ENCODE measurements at regions not wholly inside any gene's neighbourhood (a gene's known extent, or its start where the extent isn't known, plus 50 kb on each side); places are given as distances from the start of the nearest gene placed in this dataset.
"Not testable (repeated sequence)": the region's sequence is repeated elsewhere in the genome, so short reads cannot be mapped to it uniquely, and the experiment has no call there.

- no peak for DNase-seq (ENCODE audit: low read depth, low spot score)
Measured at GRCh38 chr4:129676934-129677333, 581.0 kb downstream of the C4orf33 start.

- DNase-seq (ENCODE audit: low read depth, low spot score) = no peak
Measured at GRCh38 chr4:129682586-129682985, 586.6 kb downstream of the C4orf33 start.

- DNase-seq (ENCODE audit: low read depth, low spot score) = no peak
Measured at GRCh38 chr4:129707949-129708348, 612.0 kb downstream of the C4orf33 start.

DNA sequence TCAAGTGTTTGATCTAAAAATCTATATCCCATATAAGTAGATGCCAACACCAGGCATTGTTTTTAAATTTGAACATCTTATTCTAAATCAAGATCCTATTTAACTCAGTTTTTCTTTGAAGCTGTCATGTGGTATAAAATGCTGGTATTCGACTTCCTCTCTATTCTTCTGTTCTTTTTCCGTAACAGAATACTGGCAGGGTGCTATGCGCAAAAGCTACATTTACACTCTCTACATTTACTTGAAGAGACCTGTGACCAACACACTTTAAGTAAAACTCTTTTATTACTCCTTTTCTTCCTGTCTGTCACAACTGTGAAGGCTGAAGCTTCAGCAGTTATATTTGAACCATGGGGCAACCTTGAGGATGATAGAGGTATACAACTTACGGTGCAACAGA is 612.8 kb downstream of the C4orf33 start:
- DNase-seq (ENCODE audit: low read depth, low spot score) = no peak

GRCh38 chr4:129738175-129738574 is 642.2 kb downstream of the C4orf33 start:
- DNase-seq (ENCODE audit: low read depth, low spot score) = no peak

DNA sequence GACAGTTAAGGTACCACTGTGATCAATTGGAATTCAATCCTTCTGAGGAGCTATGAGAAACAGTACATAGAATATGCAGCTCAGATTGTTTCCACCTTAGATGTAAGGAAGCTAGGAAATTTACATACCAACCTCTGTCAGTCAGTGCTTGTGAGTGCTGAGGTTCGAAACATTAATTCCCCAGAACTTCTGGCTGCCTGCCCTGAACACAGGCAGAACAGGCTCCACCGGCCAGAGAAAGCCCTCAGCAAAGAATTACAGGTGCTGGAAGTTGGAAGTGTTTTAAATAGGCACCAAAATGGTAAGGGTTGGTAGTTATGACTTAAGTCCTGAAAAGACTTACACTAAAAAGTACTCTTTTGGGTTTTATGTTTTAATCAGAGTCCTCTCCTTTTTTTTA is 651.8 kb downstream of the C4orf33 start:
- DNase-seq (ENCODE audit: low read depth, low spot score) = no peak

- DNase-seq (ENCODE audit: low read depth, low spot score) = no peak
Measured at GRCh38 chr4:129748991-129749390, 653.0 kb downstream of the C4orf33 start.

GRCh38 chr4:129751646-129752045 is 655.7 kb downstream of the C4orf33 start:
- DNase-seq (ENCODE audit: low read depth, low spot score) = no peak

DNA sequence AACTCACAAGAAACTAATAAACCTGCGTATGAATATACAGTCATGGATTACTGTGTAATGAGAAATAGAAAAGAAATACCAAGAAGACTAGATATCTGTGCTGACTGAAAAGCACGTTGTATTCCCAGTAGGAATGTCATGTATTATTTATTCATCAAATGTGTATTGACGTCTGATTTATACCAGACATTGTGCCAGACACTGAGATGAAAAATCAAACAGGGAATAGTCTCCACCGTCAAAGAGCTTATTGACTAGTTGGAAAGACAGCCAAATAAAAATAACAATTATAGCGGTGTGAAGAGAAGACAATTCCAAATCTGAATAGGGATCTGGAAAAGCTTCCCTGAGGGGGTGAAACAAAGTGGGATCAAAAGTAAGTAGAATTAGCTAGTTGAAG is 687.6 kb downstream of the C4orf33 start:
- DNase-seq (ENCODE audit: low read depth, low spot score) = no peak

DNA sequence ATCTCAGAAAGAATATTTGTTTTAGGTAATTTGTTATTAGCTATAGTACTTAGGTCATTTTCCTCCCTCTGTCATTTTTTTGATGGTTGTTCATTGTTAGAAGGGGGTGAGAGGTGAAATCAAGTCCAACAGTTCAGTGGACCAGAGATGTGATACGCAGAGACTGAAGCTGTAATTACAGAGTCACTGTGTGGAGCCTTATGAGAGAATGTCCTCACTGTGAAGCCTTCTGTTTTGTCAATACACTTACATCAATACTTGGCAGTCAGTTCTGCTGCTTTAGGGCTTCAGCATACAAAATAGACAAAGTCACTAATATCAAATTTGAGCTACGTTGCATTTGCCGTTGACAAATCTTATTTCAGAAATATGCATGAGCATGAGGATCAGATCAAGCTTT is 692.5 kb downstream of the C4orf33 start:
- no peak for DNase-seq (ENCODE audit: low read depth, low spot score)

GRCh38 chr4:129804461-129804981 is 708.6 kb downstream of the C4orf33 start:
- no peak for DNase-seq (ENCODE audit: low read depth, low spot score)

- no peak for DNase-seq (ENCODE audit: low read depth, low spot score)
Measured at GRCh38 chr4:129806986-129807385, 711.0 kb downstream of the C4orf33 start.

- DNase-seq (ENCODE audit: low read depth, low spot score) = no peak
Measured at GRCh38 chr4:129808242-129808641, 712.3 kb downstream of the C4orf33 start.

DNA sequence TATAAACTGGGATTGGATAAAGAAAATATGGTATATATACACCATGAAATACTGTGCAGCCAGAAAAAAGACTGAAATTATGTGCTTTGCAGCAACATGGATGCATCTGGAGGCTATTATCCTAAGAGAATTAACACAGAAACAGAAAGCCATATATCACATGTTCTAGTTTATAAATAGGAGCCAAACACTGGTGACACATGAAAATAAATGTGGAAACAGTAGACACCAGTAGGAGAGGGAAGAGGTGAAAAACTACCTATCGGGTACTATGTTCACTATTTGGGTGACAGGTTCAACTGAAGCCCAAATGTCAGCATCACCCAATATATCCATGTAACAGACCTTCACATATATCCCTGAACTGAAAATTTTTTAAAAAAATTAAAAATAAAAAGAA is 725.1 kb downstream of the C4orf33 start:
- no peak for DNase-seq (ENCODE audit: low read depth, low spot score)

DNA sequence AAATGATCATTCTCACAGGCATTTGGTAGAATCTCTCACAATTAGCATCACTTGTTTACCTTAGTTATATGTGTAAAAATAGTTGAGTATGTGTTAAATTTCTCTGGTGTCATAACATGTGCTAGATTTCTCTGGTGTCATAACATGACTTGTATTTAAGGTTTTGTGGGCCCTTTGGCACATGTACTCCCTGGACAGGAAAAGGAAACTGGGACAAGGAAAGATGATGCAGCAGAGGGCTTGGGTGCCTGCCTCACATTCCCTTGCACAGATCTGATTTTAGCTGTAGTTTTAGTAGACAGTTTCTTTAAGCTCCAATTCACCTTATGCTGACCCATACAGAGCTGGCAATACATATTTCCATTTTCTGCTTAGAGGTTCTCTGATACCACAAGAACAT is 726.0 kb downstream of the C4orf33 start:
- DNase-seq (ENCODE audit: low read depth, low spot score) = no peak

DNA sequence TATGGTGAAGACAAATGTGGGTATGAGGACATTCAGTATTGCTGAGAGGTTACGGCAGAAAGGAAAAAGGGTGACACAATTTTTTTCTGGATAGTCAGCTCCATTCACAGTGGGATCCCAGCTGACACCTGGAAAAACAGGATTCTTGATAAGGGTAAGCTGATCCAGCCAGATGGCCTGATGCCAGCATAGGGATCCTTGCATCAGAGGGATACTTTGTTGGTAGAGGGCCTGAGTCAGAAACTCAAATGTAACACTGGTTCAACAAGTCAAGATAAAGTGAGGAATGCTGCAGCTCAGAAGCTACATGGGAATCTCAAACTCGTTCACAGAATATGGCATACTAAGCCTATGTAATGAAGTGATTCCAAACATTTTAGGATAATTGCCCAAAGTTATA is 726.7 kb downstream of the C4orf33 start:
- DNase-seq (ENCODE audit: low read depth, low spot score) = no peak

DNA sequence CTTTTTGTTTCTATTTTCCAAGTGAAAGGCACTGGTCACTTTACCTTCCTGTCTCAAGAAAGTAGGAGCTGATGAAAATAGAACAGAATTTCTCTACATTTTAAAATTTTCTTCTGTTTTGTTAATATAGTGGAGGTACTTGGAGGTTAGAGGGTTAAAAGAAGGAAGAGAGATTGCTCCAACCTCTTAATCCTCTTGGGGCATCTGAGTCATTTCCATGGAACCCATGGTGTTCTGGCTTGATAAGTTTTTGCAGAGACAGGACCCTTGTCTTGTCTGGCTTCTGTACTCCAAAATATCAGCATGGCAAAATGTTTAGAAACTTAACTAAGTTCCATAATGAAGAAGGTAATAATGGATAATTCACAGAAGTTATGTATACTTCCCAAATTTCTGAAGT is 727.2 kb downstream of the C4orf33 start:
- no peak for DNase-seq (ENCODE audit: low read depth, low spot score)

DNA sequence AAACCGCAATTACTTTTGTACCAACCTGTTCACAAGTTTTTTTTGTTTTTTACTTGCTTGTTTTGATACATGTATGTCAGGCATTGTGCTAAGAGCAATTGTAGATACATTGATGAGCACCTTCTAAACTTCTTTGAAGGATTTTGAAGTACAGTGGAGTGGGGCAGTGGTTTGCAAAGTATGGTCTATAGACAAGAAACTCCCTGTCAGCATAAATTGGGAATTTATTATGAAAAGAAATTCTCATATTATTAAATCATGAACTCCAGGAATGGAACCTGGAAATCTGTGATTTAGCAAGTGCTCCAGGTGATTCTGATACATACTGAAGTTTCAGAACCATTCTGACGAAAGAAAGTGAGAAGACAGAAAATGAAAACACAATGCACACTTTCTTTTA is 733.4 kb downstream of the C4orf33 start:
- DNase-seq (ENCODE audit: low read depth, low spot score) = no peak

- DNase-seq (ENCODE audit: low read depth, low spot score) = no peak
Measured at GRCh38 chr4:129839687-129840086, 743.7 kb downstream of the C4orf33 start.

DNA sequence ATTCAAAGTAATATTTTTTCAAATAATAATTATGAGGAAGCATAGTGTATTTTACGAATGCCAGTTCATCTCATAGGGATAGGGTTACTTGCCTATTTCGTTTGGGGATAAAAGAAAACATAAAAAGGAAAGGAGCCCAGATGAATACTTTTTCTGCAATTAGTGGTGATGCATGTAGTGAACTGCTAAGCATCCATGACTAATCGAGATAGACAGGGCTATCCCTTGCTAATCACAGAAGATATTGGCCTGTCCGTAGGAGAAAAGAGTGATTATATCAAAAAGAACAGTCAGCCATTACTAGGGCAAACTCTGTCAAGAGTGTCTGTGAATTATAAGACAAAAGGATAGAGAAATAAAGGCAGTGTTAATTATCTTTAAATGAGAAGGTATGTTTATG is 746.1 kb downstream of the C4orf33 start:
- DNase-seq (ENCODE audit: low read depth, low spot score) = no peak

- no peak for DNase-seq (ENCODE audit: low read depth, low spot score)
Measured at GRCh38 chr4:129852434-129852833, 756.5 kb downstream of the C4orf33 start.

GRCh38 chr4:129853685-129854467 is 757.9 kb downstream of the C4orf33 start:
- DNase-seq (ENCODE audit: low read depth, low spot score) = not testable (repeated sequence)

- DNase-seq (ENCODE audit: low read depth, low spot score) = no peak
Measured at GRCh38 chr4:129862461-129862860, 766.5 kb downstream of the C4orf33 start.

DNA sequence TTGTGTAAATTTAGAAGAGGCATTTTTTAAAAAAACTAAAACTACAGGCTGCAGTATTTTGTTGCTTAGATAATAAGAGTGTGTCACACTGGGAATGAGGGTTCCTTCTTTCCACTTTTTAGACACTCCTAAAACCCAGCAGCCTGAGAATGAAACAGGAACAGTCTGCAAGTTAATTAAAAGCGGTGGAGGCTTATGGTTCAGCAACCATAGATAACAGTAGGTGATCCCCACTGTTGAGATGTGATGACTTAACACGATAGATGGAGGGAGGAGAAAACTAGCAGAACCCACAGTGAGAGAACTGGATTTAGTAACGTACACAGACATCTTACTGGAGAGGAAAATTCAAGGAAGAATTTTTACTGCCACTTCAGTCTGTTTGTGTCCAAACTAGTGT is 767.3 kb downstream of the C4orf33 start:
- no peak for DNase-seq (ENCODE audit: low read depth, low spot score)
